K562 (cell line): ENCODE measurements at regions not wholly inside any gene's neighbourhood (a gene's known extent, or its start where the extent isn't known, plus 50 kb on each side); places are given as distances from the start of the nearest gene placed in this dataset.

ENCODE experiments used
- ATAC-seq: fragments of 200-7000 bp; cut with Tn5 transposase; 3 replicates; pipeline ENCODE4 v1.9.1; 2020; ENCODE audit warnings: moderate library complexity
- BruUV-seq: library from RNA; stranded (reverse); fragments of 400-500 nt; replicated peaks from 2 replicates; lab custom pipeline; 2021; lab: Mats Ljungman, UMichigan
- CTCF ChIA-PET: fragments of 300-600 bp; formaldehyde crosslinking; extraction: SDS; loops from one replicate; lab custom pipeline; 2021; ENCODE audit warnings: low intra/inter-chr PET ratio; lab: Yijun Ruan, JAX
- POLR2A ChIA-PET: fragments of 300-600, 350-650 bp; sonication (Branson Sonifier 250); formaldehyde crosslinking; extraction: SDS; loops from one replicate; lab custom pipeline; 2021; ENCODE audit warnings: antibody characterized with exemption, inconsistent platforms; lab: Yijun Ruan, JAX
- DNase-seq, 4 experiments: peaks; one replicate each; pipeline versions ENCODE4 v3.0.0 to v3.0.0-alpha.2; 2011 to 2018; ENCODE audit warnings: low spot score in 3 of 4, mixed read lengths in 3 of 4; ENCODE audit errors: extremely low read depth in 1 of 4
- FAIRE-seq: peaks from 2 replicates; lab custom pipeline; 2011; peaks lifted over from hg19 to GRCh38; lab: Jason Lieb, UNC
- H2AFZ ChIP-seq: 2 replicates; pipeline ENCODE4 v1.6.0; 2011; ENCODE audit warnings: low read depth, low read length, control low read depth, inconsistent platforms
- H3K27ac ChIP-seq: fragments of 200-600 bp; 3 replicates; pipeline ENCODE4 v1.8.0; 2011; ENCODE audit warnings: low read depth, mild to moderate bottlenecking, control low read depth, inconsistent platforms, low read length, moderate library complexity, mixed read lengths; ENCODE audit errors: extremely low read depth
- H3K27me3 ChIP-seq, 2 experiments: fragments of 300-600 bp in 1 of 2; 2 replicates in 1 of 2; 3 replicates in 1 of 2; pipeline versions ENCODE4 v1.6.0 to v1.8.0; 2011; ENCODE audit warnings: inconsistent platforms in 2 of 2, low read length in 2 of 2, mild to moderate bottlenecking in 1 of 2, mixed read lengths in 1 of 2, moderate library complexity in 1 of 2; ENCODE audit not compliant: control insufficient read depth in 2 of 2, insufficient read depth in 2 of 2
- H3K36me3 ChIP-seq: fragments of 300-600 bp; 3 replicates; pipeline ENCODE4 v1.8.0; 2011; ENCODE audit warnings: mild to moderate bottlenecking, low read length, inconsistent platforms; ENCODE audit not compliant: control insufficient read depth, insufficient read depth
- H3K4me1 ChIP-seq, 2 experiments: fragments of 200-600 bp in 1 of 2; replicated peaks in 1 of 2; 2 replicates in 1 of 2; 3 replicates in 1 of 2; pipeline versions ENCODE4 v1.5.1 to v1.8.0; 2011; ENCODE audit warnings: inconsistent platforms in 2 of 2, low read length in 2 of 2, mild to moderate bottlenecking in 1 of 2, mixed read lengths in 1 of 2, moderate library complexity in 1 of 2; ENCODE audit not compliant: control insufficient read depth in 2 of 2, insufficient read depth in 2 of 2
- H3K4me2 ChIP-seq: 2 replicates; pipeline ENCODE4 v1.6.1; 2011; ENCODE audit warnings: low read length, control low read depth, inconsistent platforms, mixed read lengths; ENCODE audit not compliant: insufficient read depth
- H3K4me3 ChIP-seq: fragments of 200-600 bp; sonication (generic), shearing (Covaris generic); 2 replicates; pipeline ENCODE4 v1.5.1; 2016; ENCODE audit warnings: control low read depth, inconsistent platforms
- H3K79me2 ChIP-seq: fragments of 200-600 bp; 3 replicates; pipeline ENCODE4 v1.8.0; 2011; ENCODE audit warnings: low read length, inconsistent platforms; ENCODE audit not compliant: control insufficient read depth, insufficient read depth
- H3K9ac ChIP-seq, 2 experiments: 2 replicates each; pipeline versions ENCODE4 v1.6.0 to v1.6.1; 2011; ENCODE audit warnings: low read depth in 2 of 2, low read length in 2 of 2, control low read depth in 1 of 2, inconsistent platforms in 1 of 2, mild to moderate bottlenecking in 1 of 2, mixed read lengths in 1 of 2; ENCODE audit not compliant: insufficient read depth in 1 of 2
- H3K9me1 ChIP-seq: one replicate; pipeline ENCODE4 v1.6.0; 2011; ENCODE audit warnings: inconsistent platforms, mild to moderate bottlenecking, low read length, moderate library complexity; ENCODE audit not compliant: control insufficient read depth, insufficient read depth
- H3K9me3 ChIP-seq: replicated peaks from 2 replicates; pipeline ENCODE4 v1.5.1; 2011; ENCODE audit warnings: low read depth, low read length, inconsistent platforms; ENCODE audit not compliant: control insufficient read depth, insufficient read depth
- H4K20me1 ChIP-seq: replicated peaks from 2 replicates; pipeline ENCODE4 v1.6.1; 2011; ENCODE audit warnings: low read length, inconsistent platforms, mixed read lengths; ENCODE audit not compliant: control insufficient read depth, insufficient read depth
- CBX8 ChIP-seq: fragments of 200-600 bp; sonication (generic); IDR thresholded peaks from 2 replicates; pipeline ENCODE4 v1.6.1; 2012; ENCODE audit warnings: borderline replicate concordance, mixed run types, low read depth, mild to moderate bottlenecking, moderate library complexity, mixed read lengths, low read length, control low read depth, inconsistent platforms; ENCODE audit not compliant: poor library complexity, severe bottlenecking; ENCODE audit errors: extremely low read depth
- HIVEP1 ChIP-seq: fragments of 250-450 bp; sonication (Bioruptor Pico); IDR thresholded peaks from 2 replicates; pipeline ENCODE4 v1.4.0; 2020; ENCODE audit warnings: mild to moderate bottlenecking
- HNRNPUL1 ChIP-seq: fragments of 200-400 bp; formaldehyde crosslinking; IDR thresholded peaks from 2 replicates; pipeline ENCODE4 v1.6.1; 2017; ENCODE audit warnings: low read length
- NBN ChIP-seq: fragments of 450-650 bp; IDR thresholded peaks from 2 replicates; pipeline ENCODE4 v1.6.1; 2016; ENCODE audit warnings: low read depth, mild to moderate bottlenecking
- NUFIP1 ChIP-seq: fragments of 450-650 bp; IDR thresholded peaks from 2 replicates; pipeline ENCODE4 v1.6.1; 2018; ENCODE audit not compliant: partially characterized antibody
- RBM17 ChIP-seq: fragments of 200-400 bp; formaldehyde crosslinking; IDR thresholded peaks from 2 replicates; pipeline ENCODE4 v1.6.1; 2017; ENCODE audit warnings: low read depth, mild to moderate bottlenecking, low read length, borderline replicate concordance
- RUNX1 ChIP-seq: sonication (generic); IDR thresholded peaks from 2 replicates; pipeline ENCODE4 v1.6.1; 2016; ENCODE audit warnings: antibody characterized with exemption, low read depth
- TRIM24 ChIP-seq, 2 experiments: fragments of 450-650 bp; IDR thresholded peaks; 2 replicates each; pipeline ENCODE4 v1.6.1; 2016
- ZFP36 ChIP-seq: fragments of 150-350 bp; IDR thresholded peaks from 2 replicates; pipeline ENCODE4 v1.6.1; 2018; ENCODE audit warnings: low read length, low read depth; ENCODE audit not compliant: partially characterized antibody
- ZNF24 ChIP-seq: fragments of 450-650 bp; IDR thresholded peaks from 2 replicates; pipeline ENCODE4 v1.6.1; 2016
- ZNF584 ChIP-seq: fragments of 200-800 bp; sonication (Bioruptor generic); IDR thresholded peaks from 2 replicates; pipeline ENCODE4 v1.6.1; 2016; ENCODE audit warnings: low read depth, mild to moderate bottlenecking, missing genetic modification characterization, missing compliant biosample characterization
- in situ Hi-C: fragments of 300-500 bp; cut with MboI; formaldehyde crosslinking; loops from 4 replicates; pipeline ENCODE4 v1.15.0; 2018; ENCODE audit warnings: inconsistent platforms, mixed read lengths
- intact Hi-C: fragments of 100-400 bp; cut with micrococcal nuclease; formaldehyde crosslinking; loops from 2 replicates; pipeline ENCODE4 v1.14.2; 2022
- TF ChIP-seq, protein P1 (sequence below): sonication (generic); formaldehyde crosslinking; IDR thresholded peaks from 2 replicates; pipeline ENCODE4 v1.8.0; 2022; ENCODE audit warnings: mild to moderate bottlenecking, missing genetic modification reagents
- TF ChIP-seq, protein P2 (sequence below): fragments of 450-650 bp; IDR thresholded peaks from 2 replicates; pipeline ENCODE4 v1.6.1; 2016; ENCODE audit warnings: low read depth, mild to moderate bottlenecking, moderate library complexity
- TF ChIP-seq, protein P3 (sequence below), 2 experiments: fragments of 450-650 bp; conservative IDR thresholded peaks; 2 replicates each; pipeline ENCODE4 v1.6.1; 2017; ENCODE audit warnings: mild to moderate bottlenecking in 2 of 2, moderate library complexity in 2 of 2
- TF ChIP-seq, protein P4 (sequence below): fragments of 450-650 bp; conservative IDR thresholded peaks from 2 replicates; pipeline ENCODE4 v1.6.1; 2016; ENCODE audit warnings: missing genetic modification characterization, low read depth, mild to moderate bottlenecking, control low read depth, missing compliant biosample characterization

DNA sequence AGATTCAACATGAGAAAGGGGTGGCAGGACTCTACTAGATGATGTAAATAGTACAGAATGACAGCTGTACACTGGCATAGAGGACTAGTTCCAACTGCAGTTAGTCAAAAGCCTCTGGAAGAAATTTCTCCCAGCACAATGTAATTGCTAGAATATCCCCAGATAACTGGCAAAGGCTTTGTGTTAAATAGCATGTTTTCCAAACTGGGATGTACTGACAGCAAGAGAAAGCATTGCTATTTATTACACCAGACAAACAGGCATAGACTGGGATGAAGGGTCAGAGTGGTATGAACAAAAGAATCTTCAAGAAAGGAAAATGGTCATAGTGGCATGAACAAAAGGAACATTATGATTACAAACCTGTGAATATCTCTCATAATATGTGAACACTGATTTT, 115.9 kb upstream of the CXADR start (continued):
- TF ChIP-seq, protein P1, sequence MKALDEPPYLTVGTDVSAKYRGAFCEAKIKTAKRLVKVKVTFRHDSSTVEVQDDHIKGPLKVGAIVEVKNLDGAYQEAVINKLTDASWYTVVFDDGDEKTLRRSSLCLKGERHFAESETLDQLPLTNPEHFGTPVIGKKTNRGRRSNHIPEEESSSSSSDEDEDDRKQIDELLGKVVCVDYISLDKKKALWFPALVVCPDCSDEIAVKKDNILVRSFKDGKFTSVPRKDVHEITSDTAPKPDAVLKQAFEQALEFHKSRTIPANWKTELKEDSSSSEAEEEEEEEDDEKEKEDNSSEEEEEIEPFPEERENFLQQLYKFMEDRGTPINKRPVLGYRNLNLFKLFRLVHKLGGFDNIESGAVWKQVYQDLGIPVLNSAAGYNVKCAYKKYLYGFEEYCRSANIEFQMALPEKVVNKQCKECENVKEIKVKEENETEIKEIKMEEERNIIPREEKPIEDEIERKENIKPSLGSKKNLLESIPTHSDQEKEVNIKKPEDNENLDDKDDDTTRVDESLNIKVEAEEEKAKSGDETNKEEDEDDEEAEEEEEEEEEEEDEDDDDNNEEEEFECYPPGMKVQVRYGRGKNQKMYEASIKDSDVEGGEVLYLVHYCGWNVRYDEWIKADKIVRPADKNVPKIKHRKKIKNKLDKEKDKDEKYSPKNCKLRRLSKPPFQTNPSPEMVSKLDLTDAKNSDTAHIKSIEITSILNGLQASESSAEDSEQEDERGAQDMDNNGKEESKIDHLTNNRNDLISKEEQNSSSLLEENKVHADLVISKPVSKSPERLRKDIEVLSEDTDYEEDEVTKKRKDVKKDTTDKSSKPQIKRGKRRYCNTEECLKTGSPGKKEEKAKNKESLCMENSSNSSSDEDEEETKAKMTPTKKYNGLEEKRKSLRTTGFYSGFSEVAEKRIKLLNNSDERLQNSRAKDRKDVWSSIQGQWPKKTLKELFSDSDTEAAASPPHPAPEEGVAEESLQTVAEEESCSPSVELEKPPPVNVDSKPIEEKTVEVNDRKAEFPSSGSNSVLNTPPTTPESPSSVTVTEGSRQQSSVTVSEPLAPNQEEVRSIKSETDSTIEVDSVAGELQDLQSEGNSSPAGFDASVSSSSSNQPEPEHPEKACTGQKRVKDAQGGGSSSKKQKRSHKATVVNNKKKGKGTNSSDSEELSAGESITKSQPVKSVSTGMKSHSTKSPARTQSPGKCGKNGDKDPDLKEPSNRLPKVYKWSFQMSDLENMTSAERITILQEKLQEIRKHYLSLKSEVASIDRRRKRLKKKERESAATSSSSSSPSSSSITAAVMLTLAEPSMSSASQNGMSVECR: no peak
- TF ChIP-seq HNRNPUL1: no peak

DNA sequence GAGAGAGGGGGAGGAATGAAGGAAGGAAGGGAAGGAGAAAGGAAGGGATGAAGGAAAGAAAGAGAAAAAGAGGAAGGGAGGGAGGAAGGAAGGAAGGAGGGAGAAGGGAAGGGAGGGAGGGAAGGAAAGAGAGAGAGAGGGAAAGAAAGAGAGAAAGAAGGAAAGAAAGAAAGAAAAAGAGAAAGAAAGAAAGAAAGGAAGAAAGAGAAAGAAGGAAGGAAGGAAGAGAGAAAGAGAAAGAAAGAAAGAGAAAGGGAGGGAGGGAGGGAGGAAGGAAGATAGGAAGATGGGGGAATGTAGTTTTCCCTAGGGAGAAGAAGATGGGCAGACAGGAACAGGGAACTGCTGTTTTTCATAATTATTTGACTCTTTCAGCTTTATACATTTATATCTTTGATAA, 115.1 kb upstream of the CXADR start:
- intact Hi-C loops: no loop called here
- no TSS peak for BruUV-seq
- CTCF ChIA-PET: no interaction called here

More for the DNA sequence above, 115.1 kb upstream of the CXADR start:
- no peaks in the 10 kb centered on the region for H3K9me3 ChIP-seq
- H3K27ac ChIP-seq: no peak overlapping the region
- H3K79me2 ChIP-seq: no peaks in the 10 kb centered on the region
- ATAC-seq: no peak
- H3K4me1 ChIP-seq: no peaks in the 10 kb centered on the region
- FAIRE-seq: no peak
- no peak overlapping the region for H3K9ac ChIP-seq
- in situ Hi-C loops: no loop called here
- H3K36me3 ChIP-seq: no peaks in the 10 kb centered on the region
- no peaks in the 10 kb centered on the region for H3K27me3 ChIP-seq
- H3K9me1 ChIP-seq: no peaks in the 10 kb centered on the region
- H2AFZ ChIP-seq: no peak overlapping the region
- no peak for TF ChIP-seq RBM17
- TF ChIP-seq, protein P2, sequence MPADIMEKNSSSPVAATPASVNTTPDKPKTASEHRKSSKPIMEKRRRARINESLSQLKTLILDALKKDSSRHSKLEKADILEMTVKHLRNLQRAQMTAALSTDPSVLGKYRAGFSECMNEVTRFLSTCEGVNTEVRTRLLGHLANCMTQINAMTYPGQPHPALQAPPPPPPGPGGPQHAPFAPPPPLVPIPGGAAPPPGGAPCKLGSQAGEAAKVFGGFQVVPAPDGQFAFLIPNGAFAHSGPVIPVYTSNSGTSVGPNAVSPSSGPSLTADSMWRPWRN: no peak
- TF ChIP-seq ZNF584 (CRISPR knock-in tag): no peak
- TF ChIP-seq ZNF24: no peak
- TF ChIP-seq NBN: no peak
- no peak for TF ChIP-seq ZFP36
- TF ChIP-seq, protein P3, sequence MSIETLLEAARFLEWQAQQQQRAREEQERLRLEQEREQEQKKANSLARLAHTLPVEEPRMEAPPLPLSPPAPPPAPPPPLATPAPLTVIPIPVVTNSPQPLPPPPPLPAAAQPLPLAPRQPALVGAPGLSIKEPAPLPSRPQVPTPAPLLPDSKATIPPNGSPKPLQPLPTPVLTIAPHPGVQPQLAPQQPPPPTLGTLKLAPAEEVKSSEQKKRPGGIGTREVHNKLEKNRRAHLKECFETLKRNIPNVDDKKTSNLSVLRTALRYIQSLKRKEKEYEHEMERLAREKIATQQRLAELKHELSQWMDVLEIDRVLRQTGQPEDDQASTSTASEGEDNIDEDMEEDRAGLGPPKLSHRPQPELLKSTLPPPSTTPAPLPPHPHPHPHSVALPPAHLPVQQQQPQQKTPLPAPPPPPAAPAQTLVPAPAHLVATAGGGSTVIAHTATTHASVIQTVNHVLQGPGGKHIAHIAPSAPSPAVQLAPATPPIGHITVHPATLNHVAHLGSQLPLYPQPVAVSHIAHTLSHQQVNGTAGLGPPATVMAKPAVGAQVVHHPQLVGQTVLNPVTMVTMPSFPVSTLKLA (conservative IDR thresholded peaks at IDR 0.05): no peak
- no peak for TF ChIP-seq NUFIP1
- TF ChIP-seq, protein P4, sequence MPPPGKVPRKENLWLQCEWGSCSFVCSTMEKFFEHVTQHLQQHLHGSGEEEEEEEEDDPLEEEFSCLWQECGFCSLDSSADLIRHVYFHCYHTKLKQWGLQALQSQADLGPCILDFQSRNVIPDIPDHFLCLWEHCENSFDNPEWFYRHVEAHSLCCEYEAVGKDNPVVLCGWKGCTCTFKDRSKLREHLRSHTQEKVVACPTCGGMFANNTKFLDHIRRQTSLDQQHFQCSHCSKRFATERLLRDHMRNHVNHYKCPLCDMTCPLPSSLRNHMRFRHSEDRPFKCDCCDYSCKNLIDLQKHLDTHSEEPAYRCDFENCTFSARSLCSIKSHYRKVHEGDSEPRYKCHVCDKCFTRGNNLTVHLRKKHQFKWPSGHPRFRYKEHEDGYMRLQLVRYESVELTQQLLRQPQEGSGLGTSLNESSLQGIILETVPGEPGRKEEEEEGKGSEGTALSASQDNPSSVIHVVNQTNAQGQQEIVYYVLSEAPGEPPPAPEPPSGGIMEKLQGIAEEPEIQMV (tag): no peak
- no peak for TF ChIP-seq TRIM24 (IDR thresholded peaks at IDR 0.05)
- TF ChIP-seq RUNX1: no peak
- TF ChIP-seq CBX8: no peak
- TF ChIP-seq HIVEP1: no peak
- TF ChIP-seq, all 486 proteins: peak for 0
- Histone ChIP-seq H4K20me1 (no peaks in the 10 kb centered on the region), H3K4me3 (no peak overlapping the region), H3K4me2 (no peak overlapping the region)
- no peak for DNase-seq
- POLR2A ChIA-PET: no interaction called here
